ENCODE measurements at regions not wholly inside any gene's neighbourhood (a gene's known extent, or its start where the extent isn't known, plus 50 kb on each side); places are given as distances from the start of the nearest gene placed in this dataset.

DNA sequence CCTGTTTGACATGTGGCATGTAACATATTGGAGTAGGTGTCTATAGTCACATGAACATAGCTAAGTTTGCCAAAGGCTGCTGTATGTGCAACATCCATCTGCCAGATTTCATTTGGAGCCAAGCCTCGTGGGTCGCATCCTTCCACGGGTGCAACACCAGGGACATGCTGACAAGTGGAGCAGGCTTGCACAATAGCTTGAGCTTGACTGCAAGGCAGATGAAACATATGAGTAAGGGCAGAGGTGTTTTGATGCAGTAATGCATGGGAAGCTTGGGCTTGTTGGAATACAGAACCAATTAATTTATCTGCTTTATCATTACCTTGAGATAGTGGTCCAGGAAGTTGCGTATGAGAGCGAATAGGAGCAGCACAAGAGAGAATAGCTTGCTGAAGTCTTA, 74.1 kb upstream of the BTN3A2 start:
- Histone ChIP-seq H3K27me3 (replicated peaks; ENCODE audit: control insufficient read depth, insufficient read depth, low read length) (no peaks in the 10 kb centered on the region), H3K4me3 (replicated peaks; ENCODE audit: low read depth, low read length) (no peak overlapping the region), H3K36me3 (ENCODE audit: control insufficient read depth, insufficient read depth, low read length) (no peaks in the 10 kb centered on the region)
- TF ChIP-seq, protein P1, sequence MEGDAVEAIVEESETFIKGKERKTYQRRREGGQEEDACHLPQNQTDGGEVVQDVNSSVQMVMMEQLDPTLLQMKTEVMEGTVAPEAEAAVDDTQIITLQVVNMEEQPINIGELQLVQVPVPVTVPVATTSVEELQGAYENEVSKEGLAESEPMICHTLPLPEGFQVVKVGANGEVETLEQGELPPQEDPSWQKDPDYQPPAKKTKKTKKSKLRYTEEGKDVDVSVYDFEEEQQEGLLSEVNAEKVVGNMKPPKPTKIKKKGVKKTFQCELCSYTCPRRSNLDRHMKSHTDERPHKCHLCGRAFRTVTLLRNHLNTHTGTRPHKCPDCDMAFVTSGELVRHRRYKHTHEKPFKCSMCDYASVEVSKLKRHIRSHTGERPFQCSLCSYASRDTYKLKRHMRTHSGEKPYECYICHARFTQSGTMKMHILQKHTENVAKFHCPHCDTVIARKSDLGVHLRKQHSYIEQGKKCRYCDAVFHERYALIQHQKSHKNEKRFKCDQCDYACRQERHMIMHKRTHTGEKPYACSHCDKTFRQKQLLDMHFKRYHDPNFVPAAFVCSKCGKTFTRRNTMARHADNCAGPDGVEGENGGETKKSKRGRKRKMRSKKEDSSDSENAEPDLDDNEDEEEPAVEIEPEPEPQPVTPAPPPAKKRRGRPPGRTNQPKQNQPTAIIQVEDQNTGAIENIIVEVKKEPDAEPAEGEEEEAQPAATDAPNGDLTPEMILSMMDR (IDR thresholded peaks at IDR 0.05; ENCODE audit: insufficient read depth, low read length, poor library complexity, severe bottlenecking), result no peak
- DNase-seq (ENCODE audit: extremely low read depth, insufficient read length), result no peak

- TF ChIP-seq, protein P1 (IDR thresholded peaks at IDR 0.05; ENCODE audit: insufficient read depth, low read length, poor library complexity, severe bottlenecking), result no peak
- Histone ChIP-seq H3K4me3 (replicated peaks; ENCODE audit: low read depth, low read length) (no peak overlapping the region), H3K36me3 (ENCODE audit: control insufficient read depth, insufficient read depth, low read length) (no peaks in the 10 kb centered on the region), H3K27me3 (replicated peaks; ENCODE audit: control insufficient read depth, insufficient read depth, low read length) (no peaks in the 10 kb centered on the region)
- DNase-seq (ENCODE audit: extremely low read depth, insufficient read length), result no peak
These were observed 72.3 kb upstream of the BTN3A2 start for GRCh38 chr6:26292709-26293108.

DNA sequence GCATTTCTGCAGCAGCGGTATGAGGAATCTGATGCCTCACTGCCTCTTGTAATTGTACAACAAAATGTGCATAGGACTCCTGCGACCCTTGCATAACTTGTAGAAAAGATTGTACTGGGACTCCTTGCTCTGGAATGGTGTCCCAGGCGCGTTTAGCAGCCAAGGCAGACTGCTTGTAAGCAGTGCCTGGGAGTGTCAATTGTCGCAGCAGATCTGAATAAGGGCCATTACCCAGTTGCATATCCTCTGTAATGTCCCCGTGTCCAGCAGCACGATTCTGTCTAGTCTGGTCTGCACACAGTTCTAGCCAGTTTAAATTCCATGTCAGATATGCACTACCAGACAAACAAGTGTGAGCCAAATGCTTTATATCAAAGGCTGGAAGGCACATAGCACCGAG, 70.7 kb upstream of the BTN3A2 start:
- no peaks in the 10 kb centered on the region for H3K36me3 ChIP-seq (ENCODE audit: control insufficient read depth, insufficient read depth, low read length)
- TF ChIP-seq, protein P1 (IDR thresholded peaks at IDR 0.05; ENCODE audit: insufficient read depth, low read length, poor library complexity, severe bottlenecking), result no peak
- DNase-seq (ENCODE audit: extremely low read depth, insufficient read length), result no peak
- H3K27me3 ChIP-seq (replicated peaks; ENCODE audit: control insufficient read depth, insufficient read depth, low read length), result no peaks in the 10 kb centered on the region
- H3K4me3 ChIP-seq (replicated peaks; ENCODE audit: low read depth, low read length), result no peak overlapping the region

- TF ChIP-seq, protein P1 (IDR thresholded peaks at IDR 0.05; ENCODE audit: insufficient read depth, low read length, poor library complexity, severe bottlenecking), result no peak
- Histone ChIP-seq H3K27me3 (replicated peaks; ENCODE audit: control insufficient read depth, insufficient read depth, low read length) (no peaks in the 10 kb centered on the region), H3K4me3 (replicated peaks; ENCODE audit: low read depth, low read length) (no peak overlapping the region), H3K36me3 (ENCODE audit: control insufficient read depth, insufficient read depth, low read length) (no peaks in the 10 kb centered on the region)
- DNase-seq (ENCODE audit: extremely low read depth, insufficient read length), result no peak
These were observed 69.1 kb upstream of the BTN3A2 start for GRCh38 chr6:26295691-26296555.

DNA sequence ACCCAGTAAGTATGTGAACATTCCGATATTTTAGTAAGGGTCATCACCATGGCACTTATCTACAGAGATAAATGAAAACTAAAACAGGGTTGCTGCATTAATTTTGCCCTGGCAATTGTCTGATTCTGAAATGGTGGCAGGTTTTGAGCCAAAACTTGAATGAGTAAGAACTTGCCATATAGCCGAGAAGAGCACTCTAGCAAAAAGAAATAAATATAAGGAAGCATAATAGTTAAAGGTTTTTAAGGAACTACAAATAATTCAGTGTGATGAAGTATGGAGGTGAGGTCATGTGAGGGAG, 68.5 kb upstream of the BTN3A2 start:
- Histone ChIP-seq H3K27me3 (replicated peaks; ENCODE audit: control insufficient read depth, insufficient read depth, low read length) (no peaks in the 10 kb centered on the region), H3K4me3 (replicated peaks; ENCODE audit: low read depth, low read length) (no peak overlapping the region), H3K36me3 (ENCODE audit: control insufficient read depth, insufficient read depth, low read length) (no peaks in the 10 kb centered on the region)
- DNase-seq (ENCODE audit: extremely low read depth, insufficient read length), result no peak
- TF ChIP-seq, protein P1 (IDR thresholded peaks at IDR 0.05; ENCODE audit: insufficient read depth, low read length, poor library complexity, severe bottlenecking), result no peak
